ENCODE measurements at regions not wholly inside any gene's neighbourhood (a gene's known extent, or its start where the extent isn't known, plus 50 kb on each side); places are given as distances from the start of the nearest gene placed in this dataset.

DNA sequence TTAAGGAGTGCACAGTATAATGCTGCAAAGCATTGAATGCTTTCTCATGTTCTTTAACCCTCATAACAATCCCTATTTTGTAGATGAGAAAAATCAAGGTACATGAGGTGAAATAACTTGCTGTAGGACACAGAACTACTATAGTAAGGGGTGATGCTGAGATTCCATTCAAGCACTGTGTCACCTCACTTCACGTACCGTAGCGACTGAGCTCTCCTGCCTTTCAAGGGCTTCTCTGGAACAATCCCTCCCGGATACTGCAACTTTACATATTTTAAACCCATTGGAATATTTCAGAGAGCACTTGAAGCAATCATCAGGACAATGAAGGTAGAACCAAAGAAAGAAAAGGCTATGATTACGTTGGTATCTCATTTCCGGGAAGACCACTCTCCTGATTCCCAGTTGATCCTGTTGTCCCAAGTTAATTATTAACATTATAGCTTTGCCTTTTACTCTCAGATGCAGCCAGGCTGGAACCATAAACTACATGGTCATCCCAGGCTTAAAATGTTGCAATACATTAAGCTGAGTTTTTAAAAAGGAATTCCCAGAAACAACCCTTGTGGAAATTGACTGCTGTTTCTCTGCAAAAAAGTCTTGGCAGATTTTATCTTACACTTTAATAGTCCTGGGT is 252.2 kb upstream of the IGF1R start:
- TF ChIP-seq, protein P1, sequence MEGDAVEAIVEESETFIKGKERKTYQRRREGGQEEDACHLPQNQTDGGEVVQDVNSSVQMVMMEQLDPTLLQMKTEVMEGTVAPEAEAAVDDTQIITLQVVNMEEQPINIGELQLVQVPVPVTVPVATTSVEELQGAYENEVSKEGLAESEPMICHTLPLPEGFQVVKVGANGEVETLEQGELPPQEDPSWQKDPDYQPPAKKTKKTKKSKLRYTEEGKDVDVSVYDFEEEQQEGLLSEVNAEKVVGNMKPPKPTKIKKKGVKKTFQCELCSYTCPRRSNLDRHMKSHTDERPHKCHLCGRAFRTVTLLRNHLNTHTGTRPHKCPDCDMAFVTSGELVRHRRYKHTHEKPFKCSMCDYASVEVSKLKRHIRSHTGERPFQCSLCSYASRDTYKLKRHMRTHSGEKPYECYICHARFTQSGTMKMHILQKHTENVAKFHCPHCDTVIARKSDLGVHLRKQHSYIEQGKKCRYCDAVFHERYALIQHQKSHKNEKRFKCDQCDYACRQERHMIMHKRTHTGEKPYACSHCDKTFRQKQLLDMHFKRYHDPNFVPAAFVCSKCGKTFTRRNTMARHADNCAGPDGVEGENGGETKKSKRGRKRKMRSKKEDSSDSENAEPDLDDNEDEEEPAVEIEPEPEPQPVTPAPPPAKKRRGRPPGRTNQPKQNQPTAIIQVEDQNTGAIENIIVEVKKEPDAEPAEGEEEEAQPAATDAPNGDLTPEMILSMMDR (IDR thresholded peaks at IDR 0.05), result no peak
- no peak for TF ChIP-seq POLR2A (IDR thresholded peaks at IDR 0.05)
